Activated T-helper 17 cell treated with anti-CD3 and anti-CD28 coated beads, Interleukin-2, amount 50 U/mL, for 72 hours (primary cell): ENCODE measurements at regions not wholly inside any gene's neighbourhood (a gene's known extent, or its start where the extent isn't known, plus 50 kb on each side); places are given as distances from the start of the nearest gene placed in this dataset.

ENCODE experiments used
- ATAC-seq: fragments of 150-1000 bp; cut with Tn5 transposase; replicated peaks from 2 replicates; pipeline ENCODE4 v1.10.0; 2021; ENCODE audit warnings: mild to moderate bottlenecking, moderate library complexity
- H3K27ac Mint-ChIP-seq: one replicate; pipeline ENCODE4 v1.8.0; 2022; ENCODE audit warnings: mixed read lengths
- H3K27me3 Mint-ChIP-seq: one replicate; pipeline ENCODE4 v1.8.0; 2022; ENCODE audit warnings: mixed read lengths
- H3K36me3 Mint-ChIP-seq: one replicate; pipeline ENCODE4 v1.8.0; 2022; ENCODE audit warnings: low read depth, mild to moderate bottlenecking, mixed read lengths
- H3K4me1 Mint-ChIP-seq: one replicate; pipeline ENCODE4 v1.8.0; 2022; ENCODE audit warnings: mixed read lengths
- H3K4me3 Mint-ChIP-seq: one replicate; pipeline ENCODE4 v1.8.0; 2022; ENCODE audit warnings: mild to moderate bottlenecking, mixed read lengths
- H3K9me3 Mint-ChIP-seq: one replicate; pipeline ENCODE4 v1.8.0; 2022; ENCODE audit warnings: mixed read lengths

GRCh38 chr5:72760259-72760658 lies 56.2 kb upstream of the TNPO1 start:
- H3K9me3 Mint-ChIP-seq, result peaks cover 3% of the 10 kb centered on the region
- H3K27ac Mint-ChIP-seq, result no peak overlapping the region
- H3K27me3 Mint-ChIP-seq, result peaks cover 24% of the 10 kb centered on the region
- H3K36me3 Mint-ChIP-seq, result no peaks in the 10 kb centered on the region
- no peaks in the 10 kb centered on the region for H3K4me1 Mint-ChIP-seq
- no peak overlapping the region for H3K4me3 Mint-ChIP-seq
- no peak for ATAC-seq

GRCh38 chr5:72752909-72753308 lies 63.6 kb upstream of the TNPO1 start:
- Mint-ChIP-seq H3K27ac (no peak overlapping the region), H3K4me3 (no peak overlapping the region), H3K9me3 (no peaks in the 10 kb centered on the region), H3K4me1 (no peaks in the 10 kb centered on the region), H3K36me3 (no peaks in the 10 kb centered on the region), H3K27me3 (peaks cover 3% of the 10 kb centered on the region)
- ATAC-seq, result no peak

- Mint-ChIP-seq H3K4me3 (no peak overlapping the region), H3K27ac (no peak overlapping the region), H3K36me3 (no peaks in the 10 kb centered on the region), H3K9me3 (no peaks in the 10 kb centered on the region), H3K27me3 (peaks cover 8% of the 10 kb centered on the region), H3K4me1 (no peaks in the 10 kb centered on the region)
- ATAC-seq, result no peak
Measured at GRCh38 chr5:72749362-72749997, 67.0 kb upstream of the TNPO1 start.

- ATAC-seq, result no peak
- Mint-ChIP-seq H3K4me3 (no peak overlapping the region), H3K27me3 (peaks cover 14% of the 10 kb centered on the region), H3K36me3 (no peaks in the 10 kb centered on the region), H3K9me3 (no peaks in the 10 kb centered on the region), H3K4me1 (no peaks in the 10 kb centered on the region), H3K27ac (no peak overlapping the region)
Measured at GRCh38 chr5:72747826-72748225, 68.6 kb upstream of the TNPO1 start.

GRCh38 chr5:72746736-72747135 lies 69.7 kb upstream of the TNPO1 start:
- no peaks in the 10 kb centered on the region for H3K4me1 Mint-ChIP-seq
- H3K4me3 Mint-ChIP-seq, result no peak overlapping the region
- ATAC-seq, result no peak
- H3K9me3 Mint-ChIP-seq, result no peaks in the 10 kb centered on the region
- no peak overlapping the region for H3K27ac Mint-ChIP-seq
- H3K27me3 Mint-ChIP-seq, result peaks cover 14% of the 10 kb centered on the region
- H3K36me3 Mint-ChIP-seq, result no peaks in the 10 kb centered on the region

GRCh38 chr5:72744136-72744535 lies 72.3 kb upstream of the TNPO1 start:
- H3K4me3 Mint-ChIP-seq, result no peak overlapping the region
- H3K27me3 Mint-ChIP-seq, result peaks cover 14% of the 10 kb centered on the region

GRCh38 chr5:72741805-72742204 lies 74.7 kb upstream of the TNPO1 start:
- H3K9me3 Mint-ChIP-seq, result no peaks in the 10 kb centered on the region
- no peak overlapping the region for H3K4me3 Mint-ChIP-seq
- H3K4me1 Mint-ChIP-seq, result no peaks in the 10 kb centered on the region
- no peak for ATAC-seq
- H3K27me3 Mint-ChIP-seq, result peaks cover 14% of the 10 kb centered on the region
- H3K27ac Mint-ChIP-seq, result no peak overlapping the region
- no peaks in the 10 kb centered on the region for H3K36me3 Mint-ChIP-seq

More at GRCh38 chr5:72744136-72744535, 72.3 kb upstream of the TNPO1 start:
- Mint-ChIP-seq H3K27ac (no peak overlapping the region), H3K36me3 (no peaks in the 10 kb centered on the region), H3K9me3 (no peaks in the 10 kb centered on the region), H3K4me1 (no peaks in the 10 kb centered on the region)
- no peak for ATAC-seq

- no peak overlapping the region for H3K4me3 Mint-ChIP-seq
- H3K27ac Mint-ChIP-seq, result no peak overlapping the region
- no peak for ATAC-seq
- H3K4me1 Mint-ChIP-seq, result no peaks in the 10 kb centered on the region
- peaks cover 4% of the 10 kb centered on the region for H3K27me3 Mint-ChIP-seq
- H3K9me3 Mint-ChIP-seq, result peaks cover 3% of the 10 kb centered on the region
- no peaks in the 10 kb centered on the region for H3K36me3 Mint-ChIP-seq
Measured at GRCh38 chr5:72733810-72734209, 82.7 kb upstream of the TNPO1 start.

GRCh38 chr5:72723581-72723980 lies 92.9 kb upstream of the TNPO1 start:
- H3K4me3 Mint-ChIP-seq, result no peak overlapping the region
- H3K27ac Mint-ChIP-seq, result no peak overlapping the region
- no peaks in the 10 kb centered on the region for H3K4me1 Mint-ChIP-seq
- no peaks in the 10 kb centered on the region for H3K36me3 Mint-ChIP-seq
- peaks cover 17% of the 10 kb centered on the region for H3K27me3 Mint-ChIP-seq
- no peak for ATAC-seq
- no peaks in the 10 kb centered on the region for H3K9me3 Mint-ChIP-seq

- Mint-ChIP-seq H3K36me3 (no peaks in the 10 kb centered on the region), H3K27ac (no peak overlapping the region), H3K9me3 (no peaks in the 10 kb centered on the region), H3K4me3 (no peak overlapping the region), H3K27me3 (peaks cover 17% of the 10 kb centered on the region), H3K4me1 (no peaks in the 10 kb centered on the region)
- ATAC-seq, result no peak
Measured at GRCh38 chr5:72722792-72723452, 93.5 kb upstream of the TNPO1 start.

- H3K27me3 Mint-ChIP-seq, result peaks cover 14% of the 10 kb centered on the region
- no peaks in the 10 kb centered on the region for H3K36me3 Mint-ChIP-seq
- no peak overlapping the region for H3K4me3 Mint-ChIP-seq
- no peaks in the 10 kb centered on the region for H3K4me1 Mint-ChIP-seq
- H3K27ac Mint-ChIP-seq, result no peak overlapping the region
- ATAC-seq, result no peak
- H3K9me3 Mint-ChIP-seq, result no peaks in the 10 kb centered on the region
Measured at GRCh38 chr5:72721844-72722243, 94.6 kb upstream of the TNPO1 start.

- Mint-ChIP-seq H3K27ac (no peak overlapping the region), H3K27me3 (peaks cover 14% of the 10 kb centered on the region), H3K36me3 (no peaks in the 10 kb centered on the region), H3K4me3 (no peak overlapping the region), H3K4me1 (no peaks in the 10 kb centered on the region), H3K9me3 (no peaks in the 10 kb centered on the region)
- no peak for ATAC-seq
Measured at GRCh38 chr5:72720205-72720604, 96.3 kb upstream of the TNPO1 start.

GRCh38 chr5:72711351-72711750 lies 105.1 kb upstream of the TNPO1 start:
- no peak overlapping the region for H3K4me3 Mint-ChIP-seq
- no peak overlapping the region for H3K27ac Mint-ChIP-seq
- H3K4me1 Mint-ChIP-seq, result no peaks in the 10 kb centered on the region
- H3K27me3 Mint-ChIP-seq, result peaks cover 20% of the 10 kb centered on the region
- H3K9me3 Mint-ChIP-seq, result no peaks in the 10 kb centered on the region
- ATAC-seq, result no peak
- H3K36me3 Mint-ChIP-seq, result no peaks in the 10 kb centered on the region

GRCh38 chr5:72709341-72709740 lies 107.1 kb upstream of the TNPO1 start:
- peaks cover 22% of the 10 kb centered on the region for H3K27me3 Mint-ChIP-seq
- H3K9me3 Mint-ChIP-seq, result no peaks in the 10 kb centered on the region
- ATAC-seq, result no peak
- H3K27ac Mint-ChIP-seq, result no peak overlapping the region
- no peak overlapping the region for H3K4me3 Mint-ChIP-seq
- no peaks in the 10 kb centered on the region for H3K4me1 Mint-ChIP-seq
- no peaks in the 10 kb centered on the region for H3K36me3 Mint-ChIP-seq

GRCh38 chr5:72705178-72705577 lies 111.3 kb upstream of the TNPO1 start:
- Mint-ChIP-seq H3K36me3 (no peaks in the 10 kb centered on the region), H3K4me3 (no peak overlapping the region), H3K4me1 (no peaks in the 10 kb centered on the region), H3K27me3 (peaks cover 14% of the 10 kb centered on the region), H3K27ac (no peak overlapping the region), H3K9me3 (no peaks in the 10 kb centered on the region)
- no peak for ATAC-seq
